GM12878 (cell line): ENCODE measurements at regions not wholly inside any gene's neighbourhood (a gene's known extent, or its start where the extent isn't known, plus 50 kb on each side); places are given as distances from the start of the nearest gene placed in this dataset.

Experiments used
- ATAC-seq: fragments of 200-7000 bp; cut with Tn5 transposase; 3 replicates; pipeline ENCODE4 v1.9.1; 2020; ENCODE audit warnings: mild to moderate bottlenecking, moderate library complexity
- BruUV-seq: library from RNA; stranded (reverse); fragments of 400-500 nt; replicated peaks from 2 replicates; lab custom pipeline; 2021; lab: Mats Ljungman, UMichigan
- CTCF ChIA-PET: fragments of 300-600 bp; sonication (Branson Sonifier 250); formaldehyde crosslinking; extraction: SDS; loops from one replicate; lab custom pipeline; 2021; ENCODE audit warnings: inconsistent platforms; lab: Yijun Ruan, JAX
- POLR2A ChIA-PET: fragments of 350-600 bp; formaldehyde crosslinking; extraction: SDS; loops from one replicate; lab custom pipeline; 2021; ENCODE audit warnings: inconsistent platforms; lab: Charles Lee
- RAD21 ChIA-PET: fragments of 300-600 bp; sonication (Branson Sonifier 250); formaldehyde crosslinking; loops from one replicate; lab custom pipeline; 2023; ENCODE audit warnings: antibody characterized with exemption; ENCODE audit not compliant: unreplicated experiment; lab: Charles Lee
- SMC1A ChIA-PET: fragments of 300-600 bp; sonication (Branson Sonifier 250); formaldehyde crosslinking; loops from one replicate; lab custom pipeline; 2023; ENCODE audit not compliant: unreplicated experiment, uncharacterized antibody; lab: Charles Lee
- DNase-seq: peaks from one replicate; pipeline ENCODE4 v3.0.0-alpha.2; 2011; ENCODE audit warnings: low read depth, low spot score
- FAIRE-seq: peaks from 3 replicates; lab custom pipeline; 2011; peaks lifted over from hg19 to GRCh38; lab: Jason Lieb, UNC
- H2AFZ ChIP-seq: 2 replicates; pipeline ENCODE4 v1.6.0; 2011; ENCODE audit warnings: low read depth, low read length, control low read depth; ENCODE audit not compliant: control insufficient read depth
- H3K27ac ChIP-seq: 2 replicates; pipeline ENCODE4 v1.5.1; 2011; ENCODE audit warnings: control low read depth; ENCODE audit not compliant: control insufficient read depth, insufficient read depth
- H3K27me3 ChIP-seq, 2 experiments: replicated peaks in 1 of 2; 2 replicates each; pipeline versions ENCODE4 v1.6.0 to v1.6.1; 2011; ENCODE audit warnings: low read length in 1 of 2; ENCODE audit not compliant: control insufficient read depth in 2 of 2, insufficient read depth in 2 of 2
- H3K36me3 ChIP-seq, 2 experiments: 2 replicates each; pipeline ENCODE4 v1.5.1; 2011; ENCODE audit warnings: low read length in 1 of 2; ENCODE audit not compliant: control insufficient read depth in 2 of 2, insufficient read depth in 2 of 2
- H3K4me1 ChIP-seq: 2 replicates; pipeline ENCODE4 v1.6.1; 2011; ENCODE audit warnings: mild to moderate bottlenecking, low read length, moderate library complexity, mixed read lengths; ENCODE audit not compliant: control insufficient read depth, insufficient read depth
- H3K4me2 ChIP-seq: 2 replicates; pipeline ENCODE4 v1.6.0; 2011; ENCODE audit warnings: control low read depth; ENCODE audit not compliant: control insufficient read depth, insufficient read depth
- H3K4me3 ChIP-seq: fragments of 200-600 bp; sonication (generic); 2 replicates; pipeline ENCODE4 v1.5.1; 2016
- H3K79me2 ChIP-seq: 2 replicates; pipeline ENCODE4 v1.6.0; 2011; ENCODE audit warnings: low read length; ENCODE audit not compliant: control insufficient read depth, insufficient read depth
- H3K9ac ChIP-seq: 2 replicates; pipeline ENCODE4 v1.8.0; 2011; ENCODE audit warnings: low read length, control low read depth, mixed read lengths; ENCODE audit not compliant: control insufficient read depth, insufficient read depth
- H3K9me3 ChIP-seq: replicated peaks from 3 replicates; pipeline ENCODE4 v1.5.1; 2011; ENCODE audit warnings: mild to moderate bottlenecking, low read length; ENCODE audit not compliant: control insufficient read depth, insufficient read depth
- H4K20me1 ChIP-seq: 2 replicates; pipeline ENCODE4 v1.6.0; 2011; ENCODE audit not compliant: control insufficient read depth, insufficient read depth
- BCL11A ChIP-seq: IDR thresholded peaks from 2 replicates; pipeline ENCODE4 v1.6.1; 2011; ENCODE audit warnings: low read depth, low read length
- BHLHE40 ChIP-seq, 2 experiments: fragments of 450-650 bp in 1 of 2; IDR thresholded peaks; 2 replicates each; pipeline ENCODE4 v1.6.1; 2011 to 2017; ENCODE audit warnings: low read depth in 2 of 2, borderline replicate concordance in 1 of 2, improper control_type of control experiment in 1 of 2, low read length in 1 of 2, mild to moderate bottlenecking in 1 of 2
- CBX5 ChIP-seq: sonication (generic); IDR thresholded peaks from 2 replicates; pipeline ENCODE4 v1.6.1; 2016; ENCODE audit warnings: low read depth, moderate library complexity, mild to moderate bottlenecking, inconsistent platforms
- CHD1 ChIP-seq: IDR thresholded peaks from 2 replicates; pipeline ENCODE4 v1.6.1; 2012; ENCODE audit warnings: low read depth, low read length, improper control_type of control experiment
- CHD4 ChIP-seq: fragments of 200-600 bp; sonication (generic); IDR thresholded peaks from 2 replicates; pipeline ENCODE4 v1.6.1; 2016; ENCODE audit warnings: mild to moderate bottlenecking
- CREB1 ChIP-seq: IDR thresholded peaks from 2 replicates; pipeline ENCODE4 v1.6.1; 2012; ENCODE audit warnings: low read depth, mild to moderate bottlenecking, inconsistent platforms
- E2F8 ChIP-seq: fragments of 450-650 bp; IDR thresholded peaks from 2 replicates; pipeline ENCODE4 v1.6.1; 2018; ENCODE audit warnings: mild to moderate bottlenecking, low read depth, moderate library complexity; ENCODE audit not compliant: partially characterized antibody
- IRF4 ChIP-seq: IDR thresholded peaks from 2 replicates; pipeline ENCODE4 v1.6.1; 2011; ENCODE audit warnings: low read depth, low read length
- JUND ChIP-seq: IDR thresholded peaks from 2 replicates; pipeline ENCODE4 v1.6.1; 2012; ENCODE audit warnings: low read depth, mild to moderate bottlenecking, low read length, improper control_type of control experiment, moderate library complexity
- MYB ChIP-seq: fragments of 150-350 bp; IDR thresholded peaks from 2 replicates; pipeline ENCODE4 v1.6.1; 2014; ENCODE audit warnings: mild to moderate bottlenecking, low read depth, low read length, borderline replicate concordance
- NR2F1 ChIP-seq: fragments of 450-650 bp; conservative IDR thresholded peaks from 2 replicates; pipeline ENCODE4 v1.6.1; 2017; ENCODE audit warnings: mild to moderate bottlenecking
- RB1 ChIP-seq: fragments of 450-650 bp; formaldehyde crosslinking; IDR thresholded peaks from 2 replicates; pipeline ENCODE4 v1.6.1; 2017; ENCODE audit warnings: mild to moderate bottlenecking, borderline replicate concordance
- SMAD5 ChIP-seq: IDR thresholded peaks from 2 replicates; pipeline ENCODE4 v1.6.1; 2016; ENCODE audit warnings: antibody characterized with exemption, low read depth
- ZNF687 ChIP-seq: fragments of 450-650 bp; IDR thresholded peaks from 2 replicates; pipeline ENCODE4 v1.6.1; 2017; ENCODE audit warnings: mild to moderate bottlenecking, moderate library complexity
- WGBS: methylation state at CpG from one replicate; pipeline ENCODE4 v1.1.6; 2016; ENCODE audit warnings: low lambda C conversion rate; ENCODE audit not compliant: insufficient replicate concordance, insufficient coverage; ENCODE audit errors: missing lambda C conversion rate; 5-methylcytosine and 5-hydroxymethylcytosine counted together
- in situ Hi-C: fragments of 300-500 bp; cut with MboI; formaldehyde crosslinking; loops from 9 replicates; pipeline ENCODE4 v1.14.3; 2018; ENCODE audit warnings: mixed read lengths
- intact Hi-C: fragments of 100-400 bp; cut with micrococcal nuclease; formaldehyde crosslinking; loops from one replicate; pipeline ENCODE4 v1.14.2; 2022; ENCODE audit not compliant: unreplicated experiment

- RAD21 ChIA-PET, result no interaction called here
- WGBS, result 27% methylated on average over 5 of the region's 5 CpGs
- no peak for TF ChIP-seq IRF4
- no peak for TF ChIP-seq BCL11A
- TF ChIP-seq SMAD5, result no peak
- no peak for TF ChIP-seq JUND
- no peak for TF ChIP-seq CHD4
- no peak for TF ChIP-seq MYB
- TF ChIP-seq, all 136 proteins: peak for 0
- DNase-seq (no peak), FAIRE-seq (no peak), ATAC-seq (no peak)
- no peaks in the 10 kb centered on the region for H3K79me2 ChIP-seq
- in situ Hi-C loops, result no loop called here
- no peaks in the 10 kb centered on the region for H3K9me3 ChIP-seq
- no peaks in the 10 kb centered on the region for H3K36me3 ChIP-seq
- ChIA-PET POLR2A (no interaction called here), SMC1A (no interaction called here), CTCF (no interaction called here)
- H3K4me2 ChIP-seq, result no peak overlapping the region
- no peaks in the 10 kb centered on the region for H3K4me1 ChIP-seq
- intact Hi-C loops, result no loop called here
- no peaks in the 10 kb centered on the region for H3K27me3 ChIP-seq
- no peak overlapping the region for H3K27ac ChIP-seq
- no peak overlapping the region for H2AFZ ChIP-seq
- BruUV-seq, result no TSS peak
- no peaks in the 10 kb centered on the region for H4K20me1 ChIP-seq
- no peak overlapping the region for H3K4me3 ChIP-seq
- no peak overlapping the region for H3K9ac ChIP-seq
Measured at GRCh38 chr2:22126106-22126505, 1002.3 kb downstream of the TDRD15 start.

DNA sequence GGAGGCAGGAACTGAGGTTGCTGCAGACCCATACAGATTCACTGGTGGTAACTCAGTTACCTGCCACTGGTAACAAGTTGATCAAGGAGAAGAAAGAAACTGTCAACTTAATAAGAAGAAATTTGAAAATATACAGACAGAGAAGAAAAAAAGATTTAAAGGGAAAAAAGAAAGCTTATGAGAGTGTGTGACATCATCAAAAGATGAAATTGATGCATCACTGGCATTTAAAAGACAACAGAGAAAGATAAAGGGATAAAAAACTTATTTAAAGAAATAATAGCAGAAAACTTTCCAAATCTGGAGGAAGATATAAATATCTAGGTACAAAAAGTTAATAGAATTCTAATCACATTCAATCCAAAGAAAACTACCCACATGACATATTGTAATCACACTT, 1003.2 kb downstream of the TDRD15 start:
- H3K9me3 ChIP-seq, result no peaks in the 10 kb centered on the region
- no TSS peak for BruUV-seq
- ChIA-PET CTCF (no interaction called here), SMC1A (no interaction called here), RAD21 (no interaction called here), POLR2A (no interaction called here)
- no peaks in the 10 kb centered on the region for H3K4me1 ChIP-seq
- H3K27ac ChIP-seq, result no peak overlapping the region
- no peaks in the 10 kb centered on the region for H3K36me3 ChIP-seq
- intact Hi-C loops (no loop called here), in situ Hi-C loops (no loop called here)
- DNase-seq (no peak), ATAC-seq (no peak), FAIRE-seq (no peak)
- H3K9ac ChIP-seq, result no peak overlapping the region
- no peaks in the 10 kb centered on the region for H3K27me3 ChIP-seq
- no peak overlapping the region for H3K4me3 ChIP-seq
- no peaks in the 10 kb centered on the region for H3K79me2 ChIP-seq
- H2AFZ ChIP-seq, result no peak overlapping the region
- H3K4me2 ChIP-seq, result no peak overlapping the region
- H4K20me1 ChIP-seq, result no peaks in the 10 kb centered on the region
- TF ChIP-seq RB1, result no peak
- TF ChIP-seq CHD1, result no peak
- TF ChIP-seq E2F8, result no peak
- no peak for TF ChIP-seq ZNF687
- TF ChIP-seq CREB1, result no peak
- no peak for TF ChIP-seq CBX5
- TF ChIP-seq NR2F1, result no peak
- TF ChIP-seq BHLHE40 (IDR thresholded peaks at IDR 0.05; ENCODE audit: borderline replicate concordance in 1 of 2, low read depth in 2 of 2, low read length in 1 of 2), result no peak
